Neural cell (in vitro differentiated cells): ENCODE measurements at regions not wholly inside any gene's neighbourhood (a gene's known extent, or its start where the extent isn't known, plus 50 kb on each side); places are given as distances from the start of the nearest gene placed in this dataset.

ENCODE experiments used
- H2AFZ ChIP-seq: fragments of 200-600, 300-800 bp; sonication (generic), shearing (Covaris generic); 2 replicates; pipeline ENCODE4 v1.6.0; 2014; ENCODE audit warnings: low read depth, mild to moderate bottlenecking, antibody characterized with exemption, low read length, moderate library complexity
- H3F3A ChIP-seq: fragments of 200-600 bp; shearing (Covaris generic); 2 replicates; pipeline ENCODE4 v1.6.1; 2016; ENCODE audit warnings: mild to moderate bottlenecking, moderate library complexity, mixed read lengths, antibody characterized with exemption, low read length; ENCODE audit not compliant: insufficient read depth, poor library complexity, severe bottlenecking
- H3K27ac ChIP-seq: fragments of 200-600, 300-800 bp; sonication (generic), shearing (Covaris generic); 2 replicates; pipeline ENCODE4 v1.5.1; 2014; ENCODE audit warnings: mild to moderate bottlenecking, low read length, moderate library complexity
- H3K27me3 ChIP-seq: fragments of 300-800, 200-600 bp; sonication (generic), shearing (Covaris generic); 2 replicates; pipeline ENCODE4 v1.6.0; 2014; ENCODE audit warnings: mild to moderate bottlenecking, low read depth, low read length, moderate library complexity; ENCODE audit not compliant: insufficient read depth
- H3K36me3 ChIP-seq: fragments of 300-800, 200-600 bp; sonication (generic), shearing (Covaris generic); 2 replicates; pipeline ENCODE4 v1.5.1; 2014; ENCODE audit warnings: mild to moderate bottlenecking, antibody characterized with exemption, low read length, moderate library complexity; ENCODE audit not compliant: insufficient read depth
- H3K4me2 ChIP-seq: fragments of 300-800, 200-600 bp; sonication (generic), shearing (Covaris generic); 2 replicates; pipeline ENCODE4 v1.6.0; 2014; ENCODE audit warnings: mild to moderate bottlenecking, low read length
- H3K4me3 ChIP-seq: fragments of 300-800, 200-600 bp; sonication (generic), shearing (Covaris generic); 2 replicates; pipeline ENCODE4 v1.5.1; 2014; ENCODE audit warnings: mild to moderate bottlenecking, low read length, moderate library complexity
- H3K79me2 ChIP-seq: fragments of 200-600 bp; shearing (Covaris generic); replicated peaks from 2 replicates; pipeline ENCODE4 v1.6.0; 2014; ENCODE audit warnings: mild to moderate bottlenecking, low read length, moderate library complexity; ENCODE audit not compliant: insufficient read depth
- H3K9ac ChIP-seq: fragments of 300-800, 200-600 bp; sonication (generic), shearing (Covaris generic); 2 replicates; pipeline ENCODE4 v1.6.1; 2016; ENCODE audit warnings: mild to moderate bottlenecking, low read length, mixed read lengths
- H3K9me2 ChIP-seq: fragments of 200-600 bp; shearing (Covaris generic); 2 replicates; pipeline ENCODE4 v1.6.1; 2016; ENCODE audit warnings: mild to moderate bottlenecking, low read length, mixed read lengths; ENCODE audit not compliant: insufficient read depth
- H3K9me3 ChIP-seq: fragments of 200-600, 300-800 bp; sonication (generic), shearing (Covaris generic); 2 replicates; pipeline ENCODE4 v1.6.1; 2016; ENCODE audit warnings: mild to moderate bottlenecking, mixed run types, low read length, moderate library complexity, mixed read lengths
- H4K20me1 ChIP-seq: fragments of 200-600 bp; shearing (Covaris generic); 2 replicates; pipeline ENCODE4 v1.6.1; 2016; ENCODE audit warnings: mild to moderate bottlenecking, mixed run types; ENCODE audit not compliant: insufficient read depth
- CTCF ChIP-seq: fragments of 450-650 bp; IDR thresholded peaks from 2 replicates; pipeline ENCODE4 v1.5.1; 2014; ENCODE audit warnings: antibody characterized with exemption, mild to moderate bottlenecking, moderate library complexity; ENCODE audit not compliant: poor library complexity, severe bottlenecking
- EP300 ChIP-seq: fragments of 450-650 bp; conservative IDR thresholded peaks from 2 replicates; pipeline ENCODE4 v1.6.1; 2014; ENCODE audit warnings: antibody characterized with exemption, mild to moderate bottlenecking, moderate library complexity; ENCODE audit not compliant: poor library complexity, severe bottlenecking
- EZH2 ChIP-seq: fragments of 200-600, 300-800 bp; shearing (Covaris generic), sonication (generic); IDR thresholded peaks from 2 replicates; pipeline ENCODE4 v1.6.1; 2014; ENCODE audit warnings: antibody characterized with exemption, low read length, borderline replicate concordance, mild to moderate bottlenecking; ENCODE audit not compliant: insufficient read depth, poor library complexity, severe bottlenecking
- MXI1 ChIP-seq: fragments of 450-650 bp; conservative IDR thresholded peaks from 2 replicates; pipeline ENCODE4 v1.6.1; 2014; ENCODE audit warnings: antibody characterized with exemption, mild to moderate bottlenecking; ENCODE audit not compliant: poor library complexity, severe bottlenecking
- POLR2AphosphoS5 ChIP-seq: IDR thresholded peaks from 2 replicates; pipeline ENCODE4 v1.6.1; 2012
- RAD21 ChIP-seq: fragments of 450-650 bp; conservative IDR thresholded peaks from 2 replicates; pipeline ENCODE4 v1.6.1; 2014; ENCODE audit warnings: antibody characterized with exemption, mild to moderate bottlenecking, moderate library complexity
- REST ChIP-seq: IDR thresholded peaks from 2 replicates; pipeline ENCODE4 v1.6.1; 2012; ENCODE audit warnings: borderline replicate concordance
- SMC3 ChIP-seq: fragments of 450-650 bp; conservative IDR thresholded peaks from 2 replicates; pipeline ENCODE4 v1.6.1; 2014; ENCODE audit warnings: antibody characterized with exemption, mild to moderate bottlenecking, moderate library complexity; ENCODE audit not compliant: poor library complexity
- TAF1 ChIP-seq: IDR thresholded peaks from 2 replicates; pipeline ENCODE4 v1.6.1; 2012; ENCODE audit warnings: low read depth

GRCh38 chr5:155919725-155920124 is 407.2 kb upstream of the SGCD start:
- H3K4me2 ChIP-seq, result no peak overlapping the region
- H3F3A ChIP-seq, result no peaks in the 10 kb centered on the region
- H3K4me3 ChIP-seq, result no peak overlapping the region
- H3K27ac ChIP-seq, result no peak overlapping the region
- no peaks in the 10 kb centered on the region for H3K9me2 ChIP-seq
- H3K36me3 ChIP-seq, result no peaks in the 10 kb centered on the region
- H3K27me3 ChIP-seq, result no peaks in the 10 kb centered on the region
- H4K20me1 ChIP-seq, result no peaks in the 10 kb centered on the region
- H3K9me3 ChIP-seq, result no peaks in the 10 kb centered on the region
- H2AFZ ChIP-seq, result no peak overlapping the region
- TF ChIP-seq MXI1, result no peak
- TF ChIP-seq POLR2AphosphoS5, result no peak
- no peak for TF ChIP-seq EP300
- no peak for TF ChIP-seq CTCF
- no peak for TF ChIP-seq TAF1
- no peak for TF ChIP-seq RAD21
- no peak for TF ChIP-seq EZH2
- TF ChIP-seq REST, result no peak
- TF ChIP-seq SMC3, result no peak
- no peaks in the 10 kb centered on the region for H3K79me2 ChIP-seq
- no peak overlapping the region for H3K9ac ChIP-seq

GRCh38 chr5:155921621-155922020 is 405.3 kb upstream of the SGCD start:
- Histone ChIP-seq H3K36me3 (no peaks in the 10 kb centered on the region), H3K79me2 (no peaks in the 10 kb centered on the region), H3K4me3 (no peak overlapping the region), H3K9me3 (no peaks in the 10 kb centered on the region), H3K9ac (no peak overlapping the region), H3K9me2 (no peaks in the 10 kb centered on the region), H2AFZ (no peak overlapping the region), H3K27me3 (no peaks in the 10 kb centered on the region), H3F3A (no peaks in the 10 kb centered on the region), H3K4me2 (no peak overlapping the region), H4K20me1 (no peaks in the 10 kb centered on the region), H3K27ac (no peak overlapping the region)
- TF ChIP-seq TAF1 (no peak), EP300 (no peak), EZH2 (no peak), MXI1 (no peak)

- Histone ChIP-seq H3F3A (no peaks in the 10 kb centered on the region), H2AFZ (no peak overlapping the region), H3K9ac (no peak overlapping the region), H3K9me3 (no peaks in the 10 kb centered on the region), H3K9me2 (no peaks in the 10 kb centered on the region), H3K4me3 (no peak overlapping the region), H4K20me1 (no peaks in the 10 kb centered on the region), H3K4me2 (no peak overlapping the region), H3K36me3 (no peaks in the 10 kb centered on the region), H3K27ac (no peak overlapping the region), H3K27me3 (no peaks in the 10 kb centered on the region), H3K79me2 (no peaks in the 10 kb centered on the region)
- no peak for TF ChIP-seq TAF1
- TF ChIP-seq MXI1, result no peak
These were observed 403.2 kb upstream of the SGCD start for GRCh38 chr5:155923784-155924183.
